ENCODE measurements at regions not wholly inside any gene's neighbourhood (a gene's known extent, or its start where the extent isn't known, plus 50 kb on each side); places are given as distances from the start of the nearest gene placed in this dataset.

GRCh38 chr7:25994433-25994994, 157.5 kb upstream of the NFE2L3 start:
- no peak overlapping the region for H3K27ac ChIP-seq (ENCODE audit: insufficient read depth, low read depth, low read length)
- DNase-seq (ENCODE audit: low read depth, low spot score) (no peak), FAIRE-seq (no peak)
- H3K4me3 ChIP-seq (replicated peaks in 1 of 3; ENCODE audit: insufficient read depth in 1 of 3, low read depth in 1 of 3, low read length in 3 of 3): no peak overlapping the region
- POLR2A ChIA-PET: no interaction called here
- no peaks in the 10 kb centered on the region for H3K9me1 ChIP-seq (replicated peaks; ENCODE audit: control insufficient read depth, extremely low read depth, insufficient read depth, low read length)
- H2AFZ ChIP-seq (ENCODE audit: low read depth, low read length): no peak overlapping the region
- intact Hi-C loops (cut with micrococcal nuclease): no loop called here
- no peaks in the 10 kb centered on the region for H3K4me1 ChIP-seq (ENCODE audit: control insufficient read depth, extremely low read depth, insufficient read depth, low read length)
- H3K9ac ChIP-seq (replicated peaks; ENCODE audit: extremely low read depth, insufficient read depth, low read length): no peak overlapping the region
- BruUV-seq (replicated peaks): no TSS peak
- H3K27me3 ChIP-seq (ENCODE audit: control insufficient read depth in 2 of 2, insufficient read depth in 2 of 2, low read length in 2 of 2): peaks cover 0 to 2% of the 10 kb centered on the region in 2 experiments
- H3K9me3 ChIP-seq (replicated peaks; ENCODE audit: control insufficient read depth, insufficient read depth, low read length): no peaks in the 10 kb centered on the region
- no peak for TF ChIP-seq EZH2 (IDR thresholded peaks at IDR 0.05; ENCODE audit: borderline replicate concordance, low read depth, low read length, severe bottlenecking)
- no peak for TF ChIP-seq MAX (IDR thresholded peaks at IDR 0.05; ENCODE audit: insufficient read depth, insufficient read length)
- no peak for TF ChIP-seq FOS (IDR thresholded peaks at IDR 0.05; ENCODE audit: borderline replicate concordance, insufficient read depth, low read length)
- no peak for TF ChIP-seq POLR2A (IDR thresholded peaks at IDR 0.05; ENCODE audit: low read depth, low read length)
- TF ChIP-seq POLR2AphosphoS5 (IDR thresholded peaks at IDR 0.05; ENCODE audit: insufficient read depth, low read depth, low read length): no peak
- no peak for TF ChIP-seq JUN (IDR thresholded peaks at IDR 0.05; ENCODE audit: borderline replicate concordance, insufficient read depth, insufficient read length, low read depth)
- no peak for TF ChIP-seq GATA2 (IDR thresholded peaks at IDR 0.05; ENCODE audit: insufficient read depth, insufficient read length, low read depth, low read length)
- TF ChIP-seq CTCF (IDR thresholded peaks at IDR 0.05; ENCODE audit: extremely low read depth in 1 of 2, insufficient read depth in 1 of 2, low read depth in 1 of 2, low read length in 2 of 2): no peak
- no peak for TF ChIP-seq MYC (IDR thresholded peaks at IDR 0.05; ENCODE audit: low read depth, low read length)
- H3K4me2 ChIP-seq (ENCODE audit: insufficient read depth, low read length): no peak overlapping the region
- dilution Hi-C loops (cut with MboI; ENCODE audit: extremely low pct_ligation_motif_present, low sequenced_read_pairs): no loop called here
- H3K79me2 ChIP-seq (ENCODE audit: control insufficient read depth, insufficient read depth, low read length): no peaks in the 10 kb centered on the region
- no peaks in the 10 kb centered on the region for H4K20me1 ChIP-seq (replicated peaks; ENCODE audit: control insufficient read depth, extremely low read depth, insufficient read depth, low read length)
- CTCF ChIA-PET: no interaction called here
- no peaks in the 10 kb centered on the region for H3K36me3 ChIP-seq (ENCODE audit: control insufficient read depth in 2 of 2, extremely low read depth in 1 of 2, insufficient read depth in 2 of 2, low read length in 2 of 2)
